ENCODE measurements at regions not wholly inside any gene's neighbourhood (a gene's known extent, or its start where the extent isn't known, plus 50 kb on each side); places are given as distances from the start of the nearest gene placed in this dataset.

DNA sequence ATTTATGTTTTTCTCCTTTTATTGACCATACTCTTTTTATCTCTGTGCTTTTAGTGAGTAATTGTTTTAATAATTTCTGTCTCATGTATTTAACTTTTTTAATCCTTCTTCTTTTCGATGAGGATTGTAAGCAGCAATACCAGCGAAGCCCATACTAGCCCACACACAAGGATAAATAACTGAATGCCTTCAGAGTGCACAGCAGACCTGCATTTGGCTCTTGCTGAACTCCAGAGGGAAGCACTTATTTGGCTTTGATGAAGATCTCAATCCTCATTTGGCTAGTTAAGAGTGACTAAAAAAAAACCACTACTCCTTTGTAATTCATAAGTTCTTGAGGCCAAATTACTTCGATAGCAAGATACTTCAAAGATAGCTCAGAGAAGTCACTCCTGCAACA is 293.3 kb downstream of the METTL15 start:
- TF ChIP-seq, protein P1, sequence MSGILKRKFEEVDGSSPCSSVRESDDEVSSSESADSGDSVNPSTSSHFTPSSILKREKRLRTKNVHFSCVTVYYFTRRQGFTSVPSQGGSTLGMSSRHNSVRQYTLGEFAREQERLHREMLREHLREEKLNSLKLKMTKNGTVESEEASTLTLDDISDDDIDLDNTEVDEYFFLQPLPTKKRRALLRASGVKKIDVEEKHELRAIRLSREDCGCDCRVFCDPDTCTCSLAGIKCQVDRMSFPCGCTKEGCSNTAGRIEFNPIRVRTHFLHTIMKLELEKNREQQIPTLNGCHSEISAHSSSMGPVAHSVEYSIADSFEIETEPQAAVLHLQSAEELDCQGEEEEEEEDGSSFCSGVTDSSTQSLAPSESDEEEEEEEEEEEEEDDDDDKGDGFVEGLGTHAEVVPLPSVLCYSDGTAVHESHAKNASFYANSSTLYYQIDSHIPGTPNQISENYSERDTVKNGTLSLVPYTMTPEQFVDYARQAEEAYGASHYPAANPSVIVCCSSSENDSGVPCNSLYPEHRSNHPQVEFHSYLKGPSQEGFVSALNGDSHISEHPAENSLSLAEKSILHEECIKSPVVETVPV (CRISPR knock-in tag; IDR thresholded peaks at IDR 0.05) = no peak
- TF ChIP-seq TOX (CRISPR knock-in tag; IDR thresholded peaks at IDR 0.05; ENCODE audit: borderline replicate concordance) (no peak), ZNF70 (CRISPR knock-in tag; IDR thresholded peaks at IDR 0.05) (no peak), RARB (CRISPR knock-in tag; IDR thresholded peaks at IDR 0.05) (no peak), ZFP3 (CRISPR knock-in tag; IDR thresholded peaks at IDR 0.05) (no peak)
- TF ChIP-seq, protein P2, sequence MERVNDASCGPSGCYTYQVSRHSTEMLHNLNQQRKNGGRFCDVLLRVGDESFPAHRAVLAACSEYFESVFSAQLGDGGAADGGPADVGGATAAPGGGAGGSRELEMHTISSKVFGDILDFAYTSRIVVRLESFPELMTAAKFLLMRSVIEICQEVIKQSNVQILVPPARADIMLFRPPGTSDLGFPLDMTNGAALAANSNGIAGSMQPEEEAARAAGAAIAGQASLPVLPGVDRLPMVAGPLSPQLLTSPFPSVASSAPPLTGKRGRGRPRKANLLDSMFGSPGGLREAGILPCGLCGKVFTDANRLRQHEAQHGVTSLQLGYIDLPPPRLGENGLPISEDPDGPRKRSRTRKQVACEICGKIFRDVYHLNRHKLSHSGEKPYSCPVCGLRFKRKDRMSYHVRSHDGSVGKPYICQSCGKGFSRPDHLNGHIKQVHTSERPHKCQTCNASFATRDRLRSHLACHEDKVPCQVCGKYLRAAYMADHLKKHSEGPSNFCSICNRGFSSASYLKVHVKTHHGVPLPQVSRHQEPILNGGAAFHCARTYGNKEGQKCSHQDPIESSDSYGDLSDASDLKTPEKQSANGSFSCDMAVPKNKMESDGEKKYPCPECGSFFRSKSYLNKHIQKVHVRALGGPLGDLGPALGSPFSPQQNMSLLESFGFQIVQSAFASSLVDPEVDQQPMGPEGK (CRISPR knock-in tag; IDR thresholded peaks at IDR 0.05; ENCODE audit: borderline replicate concordance) = no peak
